GM18502 (cell line): ENCODE measurements at regions not wholly inside any gene's neighbourhood (a gene's known extent, or its start where the extent isn't known, plus 50 kb on each side); places are given as distances from the start of the nearest gene placed in this dataset.
"Not testable (repeated sequence)": the region's sequence is repeated elsewhere in the genome, so short reads cannot be mapped to it uniquely, and the experiment has no call there.

ENCODE experiments used
- ATAC-seq: cut with Tn5 transposase; IDR thresholded peaks from one replicate; pipeline ENCODE4 v1.9.1; 2021; ENCODE audit warnings: mild to moderate bottlenecking; ENCODE audit not compliant: unreplicated experiment, poor library complexity

GRCh38 chr15:70248116-70249025, 150.7 kb upstream of the TLE3 start:
- no peak for ATAC-seq

GRCh38 chr15:70247281-70247680, 149.6 kb upstream of the TLE3 start:
- no peak for ATAC-seq

GRCh38 chr15:70246623-70247220, 149.0 kb upstream of the TLE3 start:
- no peak for ATAC-seq

GRCh38 chr15:70245932-70246622, 148.4 kb upstream of the TLE3 start:
- ATAC-seq = no peak

- no peak for ATAC-seq
Observed at GRCh38 chr15:70244978-70245542, 147.3 kb upstream of the TLE3 start.

- ATAC-seq = no peak
Observed at GRCh38 chr15:70243686-70244540, 146.2 kb upstream of the TLE3 start.

GRCh38 chr15:70242951-70243685, 145.4 kb upstream of the TLE3 start:
- no peak for ATAC-seq

GRCh38 chr15:70241561-70242320, 144.0 kb upstream of the TLE3 start:
- no peak for ATAC-seq

- ATAC-seq = no peak
Observed at GRCh38 chr15:70240820-70241430, 143.2 kb upstream of the TLE3 start.

- peak; percentile 71 for ATAC-seq
Observed at GRCh38 chr15:70240082-70240481, 142.4 kb upstream of the TLE3 start.

- ATAC-seq = no peak
Observed at GRCh38 chr15:70238917-70239316, 141.2 kb upstream of the TLE3 start.

GRCh38 chr15:70237626-70238025, 139.9 kb upstream of the TLE3 start:
- no peak for ATAC-seq

GRCh38 chr15:70236341-70237086, 138.8 kb upstream of the TLE3 start:
- ATAC-seq = no peak

GRCh38 chr15:70235347-70235746, 137.6 kb upstream of the TLE3 start:
- no peak for ATAC-seq

- no peak for ATAC-seq
Observed at GRCh38 chr15:70234256-70234905, 136.7 kb upstream of the TLE3 start.

GRCh38 chr15:70231484-70231883, 133.8 kb upstream of the TLE3 start:
- no peak for ATAC-seq

GRCh38 chr15:70227918-70228317, 130.2 kb upstream of the TLE3 start:
- ATAC-seq = not testable (repeated sequence)
